OCI-LY3 (cell line): ENCODE measurements at regions not wholly inside any gene's neighbourhood (a gene's known extent, or its start where the extent isn't known, plus 50 kb on each side); places are given as distances from the start of the nearest gene placed in this dataset.
"Not testable (repeated sequence)": the region's sequence is repeated elsewhere in the genome, so short reads cannot be mapped to it uniquely, and the experiment has no call there.

ENCODE experiments used
- H2AFZ ChIP-seq: fragments of 200-600, 300-600 bp; shearing (Covaris generic); 2 replicates; pipeline ENCODE4 v1.6.0; 2014; ENCODE audit warnings: antibody characterized with exemption, low read depth, low read length
- H3K27ac ChIP-seq: fragments of 200-600, 300-600 bp; sonication (generic); 2 replicates; pipeline ENCODE4 v1.5.1; 2014; ENCODE audit warnings: mild to moderate bottlenecking, low read length, moderate library complexity, mixed read lengths
- H3K27me3 ChIP-seq: fragments of 200-600, 300-600 bp; sonication (generic); 2 replicates; pipeline ENCODE4 v1.6.1; 2014; ENCODE audit warnings: low read depth, low read length, mixed read lengths
- H3K36me3 ChIP-seq: fragments of 200-600, 300-600 bp; sonication (generic); replicated peaks from 2 replicates; pipeline ENCODE3; 2014; ENCODE audit warnings: low read depth, low read length, mixed read lengths
- H3K4me1 ChIP-seq: fragments of 300-600, 200-600 bp; sonication (generic); 2 replicates; pipeline ENCODE4 v1.6.1; 2014; ENCODE audit warnings: low read length, mixed read lengths
- H3K4me2 ChIP-seq: fragments of 200-600, 300-600 bp; sonication (generic); 2 replicates; pipeline ENCODE4 v1.6.1; 2014; ENCODE audit warnings: low read length, mixed read lengths
- H3K4me3 ChIP-seq: fragments of 300-600, 200-600 bp; sonication (generic); 2 replicates; pipeline ENCODE4 v1.5.1; 2014; ENCODE audit warnings: antibody characterized with exemption, mild to moderate bottlenecking, low read length, moderate library complexity
- H3K79me2 ChIP-seq: fragments of 300-600, 200-600 bp; shearing (Covaris generic); 2 replicates; pipeline ENCODE4 v1.6.1; 2014; ENCODE audit warnings: mild to moderate bottlenecking, low read length, mixed read lengths
- H3K9ac ChIP-seq: fragments of 300-600, 200-600 bp; shearing (Covaris generic); 2 replicates; pipeline ENCODE4 v1.6.0; 2014; ENCODE audit warnings: mild to moderate bottlenecking, low read length, moderate library complexity
- H3K9me3 ChIP-seq: fragments of 200-600, 300-600 bp; shearing (Covaris generic); 2 replicates; pipeline ENCODE4 v1.6.1; 2014; ENCODE audit warnings: low read length, mixed read lengths; ENCODE audit not compliant: insufficient read depth
- H4K20me1 ChIP-seq: fragments of 200-600, 300-600 bp; sonication (generic); 2 replicates; pipeline ENCODE4 v1.6.1; 2016; ENCODE audit warnings: low read length, mixed read lengths; ENCODE audit not compliant: insufficient read depth
- CTCF ChIP-seq: fragments of 200-600, 300-600 bp; sonication (generic); IDR thresholded peaks from 2 replicates; pipeline ENCODE4 v1.5.1; 2014; ENCODE audit warnings: antibody characterized with exemption, low read length, low read depth
- EZH2phosphoT487 ChIP-seq: fragments of 200-600 bp; shearing (Covaris generic); IDR thresholded peaks from 2 replicates; pipeline ENCODE4 v1.6.1; 2018; ENCODE audit warnings: antibody characterized with exemption, mixed run types, low read depth

- Histone ChIP-seq H3K9me3 (no peaks in the 10 kb centered on the region), H3K4me2 (no peak overlapping the region), H3K36me3 (no peaks in the 10 kb centered on the region), H2AFZ (no peak overlapping the region), H3K4me1 (no peaks in the 10 kb centered on the region), H3K27me3 (no peaks in the 10 kb centered on the region), H3K9ac (no peak overlapping the region), H3K27ac (no peak overlapping the region), H3K4me3 (no peak overlapping the region), H3K79me2 (no peaks in the 10 kb centered on the region), H4K20me1 (no peaks in the 10 kb centered on the region)
- no peak for TF ChIP-seq EZH2phosphoT487
Observed at GRCh38 chr5:13211064-13211463, 733.4 kb downstream of the DNAH5 start.

GRCh38 chr5:13207112-13207511 is 737.4 kb downstream of the DNAH5 start:
- H4K20me1 ChIP-seq, result no peaks in the 10 kb centered on the region
- H3K9ac ChIP-seq, result no peak overlapping the region
- H3K79me2 ChIP-seq, result no peaks in the 10 kb centered on the region
- H3K4me2 ChIP-seq, result no peak overlapping the region
- no peaks in the 10 kb centered on the region for H3K4me1 ChIP-seq
- H3K9me3 ChIP-seq, result no peaks in the 10 kb centered on the region
- no peak overlapping the region for H3K4me3 ChIP-seq
- no peaks in the 10 kb centered on the region for H3K27me3 ChIP-seq
- no peaks in the 10 kb centered on the region for H3K36me3 ChIP-seq
- H2AFZ ChIP-seq, result no peak overlapping the region
- H3K27ac ChIP-seq, result no peak overlapping the region
- no peak for TF ChIP-seq EZH2phosphoT487
- no peak for TF ChIP-seq CTCF

- Histone ChIP-seq H3K4me1 (no peaks in the 10 kb centered on the region), H3K9ac (no peak overlapping the region), H3K4me3 (no peak overlapping the region), H3K4me2 (no peak overlapping the region), H3K36me3 (no peaks in the 10 kb centered on the region), H3K27ac (no peak overlapping the region), H3K9me3 (no peaks in the 10 kb centered on the region), H2AFZ (no peak overlapping the region), H4K20me1 (no peaks in the 10 kb centered on the region), H3K79me2 (no peaks in the 10 kb centered on the region), H3K27me3 (no peaks in the 10 kb centered on the region)
- no peak for TF ChIP-seq EZH2phosphoT487
- TF ChIP-seq CTCF, result no peak
Observed at GRCh38 chr5:13201022-13201421, 743.5 kb downstream of the DNAH5 start.

- not testable (repeated sequence) for H2AFZ ChIP-seq, H3K9ac ChIP-seq, H3K27me3 ChIP-seq, H3K27ac ChIP-seq, H3K9me3 ChIP-seq, H3K79me2 ChIP-seq, H3K4me1 ChIP-seq, H3K36me3 ChIP-seq, H3K4me3 ChIP-seq, H4K20me1 ChIP-seq, H3K4me2 ChIP-seq
Observed at GRCh38 chr5:13198226-13198625, 746.3 kb downstream of the DNAH5 start.

GRCh38 chr5:13189532-13189931 is 755.0 kb downstream of the DNAH5 start:
- Histone ChIP-seq H3K79me2 (no peaks in the 10 kb centered on the region), H3K36me3 (no peaks in the 10 kb centered on the region), H3K4me1 (no peaks in the 10 kb centered on the region), H3K27ac (no peak overlapping the region), H3K27me3 (no peaks in the 10 kb centered on the region), H2AFZ (no peak overlapping the region), H3K4me3 (no peak overlapping the region), H3K4me2 (no peak overlapping the region), H3K9me3 (no peaks in the 10 kb centered on the region), H4K20me1 (no peaks in the 10 kb centered on the region), H3K9ac (no peak overlapping the region)
- TF ChIP-seq EZH2phosphoT487 (no peak), CTCF (no peak)
